Motor neuron (in vitro differentiated cells): ENCODE measurements at regions not wholly inside any gene's neighbourhood (a gene's known extent, or its start where the extent isn't known, plus 50 kb on each side); places are given as distances from the start of the nearest gene placed in this dataset.

ENCODE experiments used
- ATAC-seq, 8 experiments: fragments of 200-7000 bp; cut with Tn5 transposase; replicated peaks in 6 of 8; 2 replicates each; pipeline ENCODE4 v1.8.0; 2021; ENCODE audit warnings: mild to moderate bottlenecking in 8 of 8, moderate library complexity in 8 of 8
- H3K27ac ChIP-seq, 2 donors: fragments of 250-450 bp; sonication (Bioruptor Pico); 2 replicates each; pipeline ENCODE4 v1.9.0; 2021; ENCODE audit warnings: antibody characterized with exemption in 2 of 2, mild to moderate bottlenecking in 2 of 2, moderate library complexity in 1 of 2
- H3K4me1 ChIP-seq, 2 donors: fragments of 250-450 bp; sonication (Bioruptor Pico); replicated peaks in 1 of 2; 2 replicates each; pipeline ENCODE4 v1.6.1; 2021; ENCODE audit warnings: antibody characterized with exemption in 2 of 2, mild to moderate bottlenecking in 2 of 2, moderate library complexity in 1 of 2
- H3K4me3 ChIP-seq, 5 donors: fragments of 250-450 bp; sonication (Bioruptor Pico); 2 replicates each; pipeline ENCODE4 v1.9.0; 2021; ENCODE audit warnings: antibody characterized with exemption in 5 of 5, mild to moderate bottlenecking in 5 of 5, moderate library complexity in 4 of 5
- WGBS, 10 experiments: fragments of 450-650 bp; shearing (Covaris generic); methylation state at CpG; one replicate each; pipeline ENCODE4 v1.0.0; 2022; 5-methylcytosine and 5-hydroxymethylcytosine counted together
- in situ Hi-C, 9 experiments: fragments of 400-800 bp; cut with MboI; loops; one replicate each; pipeline ENCODE4 v1.15.0; 2021; ENCODE audit warnings: low sequenced_read_pairs in 9 of 9, low pct_unique_long_range_greater_than_20kb in 2 of 9; ENCODE audit not compliant: unreplicated experiment in 9 of 9

DNA sequence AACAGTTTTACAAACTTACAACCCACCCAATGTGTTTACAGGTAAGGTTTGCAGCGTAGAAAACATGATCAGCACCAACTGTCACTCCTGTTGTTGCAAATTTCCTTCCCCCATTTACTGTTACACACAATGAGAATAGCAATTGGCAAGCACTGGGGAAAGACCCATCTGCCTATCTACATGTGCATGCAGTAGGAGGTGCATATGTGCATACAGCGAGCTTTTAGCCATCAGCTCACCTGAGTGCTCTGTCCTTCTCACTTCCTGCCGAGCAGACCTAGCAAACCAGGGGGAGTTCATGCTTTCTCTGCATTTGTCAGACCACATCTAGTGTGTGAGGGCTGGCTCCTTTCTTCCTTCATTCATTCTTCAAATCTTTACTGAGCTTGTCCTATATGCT is 49.9 kb upstream of the ARL4C start:
- Histone ChIP-seq H3K4me1 (peaks cover 21 to 38% of the 10 kb centered on the region in 2 donors), H3K4me3 (no peak overlapping the region), H3K27ac (no peak overlapping the region)
- ATAC-seq: no peak
- in situ Hi-C loops: loop anchor here in 8 of 9 experiments (10.0 to 25.0 kb wide), 4 partner anchors 409 to 584 kb away; no protein-coding TSS in a partner anchor
- 50 to 100% (median 86%) methylated on average over 1 to 3 of the region's 3 CpGs; no CpG with 5 or more reads in 2 of the 10 experiments for WGBS, 10 experiments
